ENCODE measurements at regions not wholly inside any gene's neighbourhood (a gene's known extent, or its start where the extent isn't known, plus 50 kb on each side); places are given as distances from the start of the nearest gene placed in this dataset.

DNA sequence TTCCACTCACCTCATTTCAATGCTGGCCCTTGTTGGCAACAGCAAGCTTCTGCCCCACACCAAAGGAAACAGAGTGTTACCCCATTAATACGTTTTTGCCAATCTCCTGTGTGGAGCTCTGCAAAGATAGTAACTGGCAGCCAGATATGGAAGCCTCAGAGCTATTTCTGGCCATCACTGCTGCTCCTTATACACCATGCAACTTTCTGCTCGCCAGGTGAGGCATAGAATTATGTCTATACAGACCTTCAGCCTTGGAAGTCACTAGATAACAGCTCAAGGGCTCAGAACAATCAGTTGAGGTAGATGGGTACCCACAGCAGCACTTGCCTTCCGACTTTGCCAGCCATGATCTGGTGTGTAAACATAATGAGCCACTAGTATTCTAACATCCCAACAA lies 214.8 kb upstream of the ALG10B start:
- TF ChIP-seq, protein P1, sequence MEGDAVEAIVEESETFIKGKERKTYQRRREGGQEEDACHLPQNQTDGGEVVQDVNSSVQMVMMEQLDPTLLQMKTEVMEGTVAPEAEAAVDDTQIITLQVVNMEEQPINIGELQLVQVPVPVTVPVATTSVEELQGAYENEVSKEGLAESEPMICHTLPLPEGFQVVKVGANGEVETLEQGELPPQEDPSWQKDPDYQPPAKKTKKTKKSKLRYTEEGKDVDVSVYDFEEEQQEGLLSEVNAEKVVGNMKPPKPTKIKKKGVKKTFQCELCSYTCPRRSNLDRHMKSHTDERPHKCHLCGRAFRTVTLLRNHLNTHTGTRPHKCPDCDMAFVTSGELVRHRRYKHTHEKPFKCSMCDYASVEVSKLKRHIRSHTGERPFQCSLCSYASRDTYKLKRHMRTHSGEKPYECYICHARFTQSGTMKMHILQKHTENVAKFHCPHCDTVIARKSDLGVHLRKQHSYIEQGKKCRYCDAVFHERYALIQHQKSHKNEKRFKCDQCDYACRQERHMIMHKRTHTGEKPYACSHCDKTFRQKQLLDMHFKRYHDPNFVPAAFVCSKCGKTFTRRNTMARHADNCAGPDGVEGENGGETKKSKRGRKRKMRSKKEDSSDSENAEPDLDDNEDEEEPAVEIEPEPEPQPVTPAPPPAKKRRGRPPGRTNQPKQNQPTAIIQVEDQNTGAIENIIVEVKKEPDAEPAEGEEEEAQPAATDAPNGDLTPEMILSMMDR (conservative IDR thresholded peaks at IDR 0.05), result no peak
- TF ChIP-seq ZFX (IDR thresholded peaks at IDR 0.05), result no peak

Data from C4-2B (cell line).